K562 (cell line): ENCODE measurements at regions not wholly inside any gene's neighbourhood (a gene's known extent, or its start where the extent isn't known, plus 50 kb on each side); places are given as distances from the start of the nearest gene placed in this dataset.

Experiments
- ATAC-seq: fragments of 200-7000 bp; cut with Tn5 transposase; 3 replicates; pipeline ENCODE4 v1.9.1; 2020; ENCODE audit warnings: moderate library complexity
- BruUV-seq: library from RNA; stranded (reverse); fragments of 400-500 nt; replicated peaks from 2 replicates; lab custom pipeline; 2021; lab: Mats Ljungman, UMichigan
- CTCF ChIA-PET: fragments of 300-600 bp; formaldehyde crosslinking; extraction: SDS; loops from one replicate; lab custom pipeline; 2021; ENCODE audit warnings: low intra/inter-chr PET ratio; lab: Yijun Ruan, JAX
- POLR2A ChIA-PET: fragments of 300-600, 350-650 bp; sonication (Branson Sonifier 250); formaldehyde crosslinking; extraction: SDS; loops from one replicate; lab custom pipeline; 2021; ENCODE audit warnings: antibody characterized with exemption, inconsistent platforms; lab: Yijun Ruan, JAX
- DNase-seq, 4 experiments: peaks; one replicate each; pipeline versions ENCODE4 v3.0.0 to v3.0.0-alpha.2; 2011 to 2018; ENCODE audit warnings: low spot score in 3 of 4, mixed read lengths in 3 of 4; ENCODE audit errors: extremely low read depth in 1 of 4
- FAIRE-seq: peaks from 2 replicates; lab custom pipeline; 2011; peaks lifted over from hg19 to GRCh38; lab: Jason Lieb, UNC
- H2AFZ ChIP-seq: 2 replicates; pipeline ENCODE4 v1.6.0; 2011; ENCODE audit warnings: low read depth, low read length, control low read depth, inconsistent platforms
- H3K27ac ChIP-seq: fragments of 200-600 bp; 3 replicates; pipeline ENCODE4 v1.8.0; 2011; ENCODE audit warnings: low read depth, mild to moderate bottlenecking, control low read depth, inconsistent platforms, low read length, moderate library complexity, mixed read lengths; ENCODE audit errors: extremely low read depth
- H3K27me3 ChIP-seq, 2 experiments: fragments of 300-600 bp in 1 of 2; 2 replicates in 1 of 2; 3 replicates in 1 of 2; pipeline versions ENCODE4 v1.6.0 to v1.8.0; 2011; ENCODE audit warnings: inconsistent platforms in 2 of 2, low read length in 2 of 2, mild to moderate bottlenecking in 1 of 2, mixed read lengths in 1 of 2, moderate library complexity in 1 of 2; ENCODE audit not compliant: control insufficient read depth in 2 of 2, insufficient read depth in 2 of 2
- H3K36me3 ChIP-seq: fragments of 300-600 bp; 3 replicates; pipeline ENCODE4 v1.8.0; 2011; ENCODE audit warnings: mild to moderate bottlenecking, low read length, inconsistent platforms; ENCODE audit not compliant: control insufficient read depth, insufficient read depth
- H3K4me1 ChIP-seq, 2 experiments: fragments of 200-600 bp in 1 of 2; replicated peaks in 1 of 2; 2 replicates in 1 of 2; 3 replicates in 1 of 2; pipeline versions ENCODE4 v1.5.1 to v1.8.0; 2011; ENCODE audit warnings: inconsistent platforms in 2 of 2, low read length in 2 of 2, mild to moderate bottlenecking in 1 of 2, mixed read lengths in 1 of 2, moderate library complexity in 1 of 2; ENCODE audit not compliant: control insufficient read depth in 2 of 2, insufficient read depth in 2 of 2
- H3K4me2 ChIP-seq: 2 replicates; pipeline ENCODE4 v1.6.1; 2011; ENCODE audit warnings: low read length, control low read depth, inconsistent platforms, mixed read lengths; ENCODE audit not compliant: insufficient read depth
- H3K4me3 ChIP-seq: fragments of 200-600 bp; sonication (generic), shearing (Covaris generic); 2 replicates; pipeline ENCODE4 v1.5.1; 2016; ENCODE audit warnings: control low read depth, inconsistent platforms
- H3K79me2 ChIP-seq: fragments of 200-600 bp; 3 replicates; pipeline ENCODE4 v1.8.0; 2011; ENCODE audit warnings: low read length, inconsistent platforms; ENCODE audit not compliant: control insufficient read depth, insufficient read depth
- H3K9ac ChIP-seq, 2 experiments: 2 replicates each; pipeline versions ENCODE4 v1.6.0 to v1.6.1; 2011; ENCODE audit warnings: low read depth in 2 of 2, low read length in 2 of 2, control low read depth in 1 of 2, inconsistent platforms in 1 of 2, mild to moderate bottlenecking in 1 of 2, mixed read lengths in 1 of 2; ENCODE audit not compliant: insufficient read depth in 1 of 2
- H3K9me1 ChIP-seq: one replicate; pipeline ENCODE4 v1.6.0; 2011; ENCODE audit warnings: inconsistent platforms, mild to moderate bottlenecking, low read length, moderate library complexity; ENCODE audit not compliant: control insufficient read depth, insufficient read depth
- H3K9me3 ChIP-seq: replicated peaks from 2 replicates; pipeline ENCODE4 v1.5.1; 2011; ENCODE audit warnings: low read depth, low read length, inconsistent platforms; ENCODE audit not compliant: control insufficient read depth, insufficient read depth
- H4K20me1 ChIP-seq: replicated peaks from 2 replicates; pipeline ENCODE4 v1.6.1; 2011; ENCODE audit warnings: low read length, inconsistent platforms, mixed read lengths; ENCODE audit not compliant: control insufficient read depth, insufficient read depth
- C11orf30 ChIP-seq: fragments of 450-650 bp; IDR thresholded peaks from 2 replicates; pipeline ENCODE4 v1.6.1; 2016; ENCODE audit warnings: low read depth, mild to moderate bottlenecking
- CCNT2 ChIP-seq: IDR thresholded peaks from 2 replicates; pipeline ENCODE4 v1.6.1; 2011; ENCODE audit warnings: borderline replicate concordance, low read depth, mild to moderate bottlenecking, moderate library complexity, mixed read lengths, low read length; ENCODE audit not compliant: insufficient read length; ENCODE audit errors: extremely low read depth
- DACH1 ChIP-seq: fragments of 450-650 bp; IDR thresholded peaks from 2 replicates; pipeline ENCODE4 v1.6.1; 2018; ENCODE audit not compliant: partially characterized antibody
- ESRRB ChIP-seq: fragments of 250-450 bp; sonication (Bioruptor Pico); IDR thresholded peaks from 2 replicates; pipeline ENCODE4 v1.5.0; 2020; ENCODE audit warnings: mild to moderate bottlenecking, moderate library complexity, borderline replicate concordance
- GABPA ChIP-seq: fragments of 200-800 bp; sonication (Bioruptor generic); conservative IDR thresholded peaks from 2 replicates; pipeline ENCODE4 v1.6.1; 2016; ENCODE audit warnings: low read depth, missing genetic modification characterization, missing compliant biosample characterization
- MBD2 ChIP-seq: sonication (generic); IDR thresholded peaks from 2 replicates; pipeline ENCODE4 v1.6.1; 2016; ENCODE audit warnings: low read depth, borderline replicate concordance
- ZNF316 ChIP-seq: fragments of 450-650 bp; IDR thresholded peaks from 2 replicates; pipeline ENCODE4 v1.6.1; 2016
- WGBS: fragments of 100-300 bp; shearing (Covaris generic); methylation state at CpG from one replicate; pipeline ENCODE4 v1.1.6; 2016; ENCODE audit warnings: low coverage, mixed read lengths; ENCODE audit not compliant: insufficient coverage; ENCODE audit errors: missing lambda C conversion rate; 5-methylcytosine and 5-hydroxymethylcytosine counted together
- in situ Hi-C: fragments of 300-500 bp; cut with MboI; formaldehyde crosslinking; loops from 4 replicates; pipeline ENCODE4 v1.15.0; 2018; ENCODE audit warnings: inconsistent platforms, mixed read lengths
- intact Hi-C: fragments of 100-400 bp; cut with micrococcal nuclease; formaldehyde crosslinking; loops from 2 replicates; pipeline ENCODE4 v1.14.2; 2022
- TF ChIP-seq, protein P1 (sequence below): fragments of 450-650 bp; formaldehyde crosslinking; conservative IDR thresholded peaks from 2 replicates; pipeline ENCODE4 v1.4.0; 2022; ENCODE audit warnings: mild to moderate bottlenecking, missing genetic modification characterization
- TF ChIP-seq, protein P2 (sequence below), 2 experiments: fragments of 450-650 bp in 1 of 2; IDR thresholded peaks; 2 replicates each; pipeline ENCODE4 v1.6.1; 2011 to 2017; ENCODE audit warnings: low read depth in 2 of 2, antibody characterized with exemption in 1 of 2, borderline replicate concordance in 1 of 2, low read length in 1 of 2, mild to moderate bottlenecking in 1 of 2, mixed read lengths in 1 of 2; ENCODE audit not compliant: control insufficient read depth in 1 of 2
- TF ChIP-seq, protein P3 (sequence below), 3 experiments: fragments of 200-800 bp in 1 of 3; sonication (Bioruptor generic) in 1 of 3; sonication (generic) in 1 of 3; formaldehyde crosslinking in 1 of 3; IDR thresholded peaks; 2 replicates each; pipeline versions ENCODE4 v1.6.1 to v1.8.0; 2016 to 2022; ENCODE audit warnings: mild to moderate bottlenecking in 2 of 3, missing compliant biosample characterization in 2 of 3, missing genetic modification characterization in 2 of 3, missing genetic modification reagents in 1 of 3

- Histone ChIP-seq H3K4me2 (no peak overlapping the region), H3K9ac (no peak overlapping the region), H3K36me3 (no peaks in the 10 kb centered on the region), H3K27me3 (no peaks in the 10 kb centered on the region), H3K79me2 (no peaks in the 10 kb centered on the region), H3K27ac (no peak overlapping the region), H2AFZ (no peak overlapping the region), H4K20me1 (no peaks in the 10 kb centered on the region), H3K4me3 (no peak overlapping the region), H3K9me3 (no peaks in the 10 kb centered on the region), H3K4me1 (no peaks in the 10 kb centered on the region), H3K9me1 (no peaks in the 10 kb centered on the region)
- BruUV-seq: no TSS peak
- FAIRE-seq (no peak), ATAC-seq (no peak), DNase-seq (no peak)
- ChIA-PET CTCF (no interaction called here), POLR2A (no interaction called here)
- 1% methylated on average over 3 of the region's 3 CpGs for WGBS
- in situ Hi-C loops (no loop called here), intact Hi-C loops (no loop called here)
- TF ChIP-seq, protein P1, sequence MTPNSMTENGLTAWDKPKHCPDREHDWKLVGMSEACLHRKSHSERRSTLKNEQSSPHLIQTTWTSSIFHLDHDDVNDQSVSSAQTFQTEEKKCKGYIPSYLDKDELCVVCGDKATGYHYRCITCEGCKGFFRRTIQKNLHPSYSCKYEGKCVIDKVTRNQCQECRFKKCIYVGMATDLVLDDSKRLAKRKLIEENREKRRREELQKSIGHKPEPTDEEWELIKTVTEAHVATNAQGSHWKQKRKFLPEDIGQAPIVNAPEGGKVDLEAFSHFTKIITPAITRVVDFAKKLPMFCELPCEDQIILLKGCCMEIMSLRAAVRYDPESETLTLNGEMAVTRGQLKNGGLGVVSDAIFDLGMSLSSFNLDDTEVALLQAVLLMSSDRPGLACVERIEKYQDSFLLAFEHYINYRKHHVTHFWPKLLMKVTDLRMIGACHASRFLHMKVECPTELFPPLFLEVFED (CRISPR knock-in tag): no peak
- no peak for TF ChIP-seq DACH1
- TF ChIP-seq GABPA (tag): no peak
- no peak for TF ChIP-seq MBD2
These were observed 258.9 kb downstream of the REEP3 start for GRCh38 chr10:63780101-63780500.

DNA sequence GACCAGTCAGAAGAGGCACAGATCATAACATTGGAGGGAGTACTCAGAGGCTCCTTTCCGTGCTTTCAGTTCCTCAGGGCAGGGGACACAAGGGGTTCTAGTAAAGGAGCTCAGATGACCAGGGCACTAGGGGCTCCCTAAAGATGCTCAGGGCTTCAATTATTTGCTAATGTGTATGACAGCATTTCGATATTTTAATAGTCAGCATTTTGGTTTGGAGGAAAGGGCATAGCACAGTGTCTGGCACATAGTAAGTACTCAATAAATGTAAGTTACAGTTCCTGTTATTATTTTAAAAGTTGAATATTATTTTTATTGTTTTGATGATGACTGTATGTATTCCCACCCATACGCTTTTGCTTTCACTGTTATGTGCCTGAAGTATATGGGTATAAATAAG lies 260.0 kb downstream of the REEP3 start:
- no peaks in the 10 kb centered on the region for H4K20me1 ChIP-seq
- no peaks in the 10 kb centered on the region for H3K27me3 ChIP-seq
- FAIRE-seq (no peak), DNase-seq (no peak), ATAC-seq (no peak)
- no peaks in the 10 kb centered on the region for H3K79me2 ChIP-seq
- intact Hi-C loops: no loop called here
- in situ Hi-C loops: no loop called here
- no peaks in the 10 kb centered on the region for H3K9me1 ChIP-seq
- CTCF ChIA-PET: no interaction called here
- H3K36me3 ChIP-seq: no peaks in the 10 kb centered on the region
- H3K4me3 ChIP-seq: no peak overlapping the region
- no peak overlapping the region for H3K4me2 ChIP-seq
- H3K4me1 ChIP-seq: no peaks in the 10 kb centered on the region
- POLR2A ChIA-PET: no interaction called here
- no peak overlapping the region for H2AFZ ChIP-seq
- H3K9me3 ChIP-seq: no peaks in the 10 kb centered on the region
- 0% methylated on average over 3 of the region's 3 CpGs for WGBS
- H3K27ac ChIP-seq: no peak overlapping the region
- BruUV-seq: no TSS peak
- no peak overlapping the region for H3K9ac ChIP-seq
- TF ChIP-seq ESRRB (no peak), C11orf30 (peak; percentile 24; the same call in 1 of the 2 replicates), ZNF316 (peak; percentile 46; the same call in 1 of the 2 replicates), CCNT2 (no peak)
- TF ChIP-seq, protein P2, sequence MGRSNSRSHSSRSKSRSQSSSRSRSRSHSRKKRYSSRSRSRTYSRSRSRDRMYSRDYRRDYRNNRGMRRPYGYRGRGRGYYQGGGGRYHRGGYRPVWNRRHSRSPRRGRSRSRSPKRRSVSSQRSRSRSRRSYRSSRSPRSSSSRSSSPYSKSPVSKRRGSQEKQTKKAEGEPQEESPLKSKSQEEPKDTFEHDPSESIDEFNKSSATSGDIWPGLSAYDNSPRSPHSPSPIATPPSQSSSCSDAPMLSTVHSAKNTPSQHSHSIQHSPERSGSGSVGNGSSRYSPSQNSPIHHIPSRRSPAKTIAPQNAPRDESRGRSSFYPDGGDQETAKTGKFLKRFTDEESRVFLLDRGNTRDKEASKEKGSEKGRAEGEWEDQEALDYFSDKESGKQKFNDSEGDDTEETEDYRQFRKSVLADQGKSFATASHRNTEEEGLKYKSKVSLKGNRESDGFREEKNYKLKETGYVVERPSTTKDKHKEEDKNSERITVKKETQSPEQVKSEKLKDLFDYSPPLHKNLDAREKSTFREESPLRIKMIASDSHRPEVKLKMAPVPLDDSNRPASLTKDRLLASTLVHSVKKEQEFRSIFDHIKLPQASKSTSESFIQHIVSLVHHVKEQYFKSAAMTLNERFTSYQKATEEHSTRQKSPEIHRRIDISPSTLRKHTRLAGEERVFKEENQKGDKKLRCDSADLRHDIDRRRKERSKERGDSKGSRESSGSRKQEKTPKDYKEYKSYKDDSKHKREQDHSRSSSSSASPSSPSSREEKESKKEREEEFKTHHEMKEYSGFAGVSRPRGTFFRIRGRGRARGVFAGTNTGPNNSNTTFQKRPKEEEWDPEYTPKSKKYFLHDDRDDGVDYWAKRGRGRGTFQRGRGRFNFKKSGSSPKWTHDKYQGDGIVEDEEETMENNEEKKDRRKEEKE (IDR thresholded peaks at IDR 0.05; ENCODE audit: borderline replicate concordance in 1 of 2, control insufficient read depth in 1 of 2, low read depth in 2 of 2, low read length in 1 of 2): no peak
- TF ChIP-seq, protein P3, sequence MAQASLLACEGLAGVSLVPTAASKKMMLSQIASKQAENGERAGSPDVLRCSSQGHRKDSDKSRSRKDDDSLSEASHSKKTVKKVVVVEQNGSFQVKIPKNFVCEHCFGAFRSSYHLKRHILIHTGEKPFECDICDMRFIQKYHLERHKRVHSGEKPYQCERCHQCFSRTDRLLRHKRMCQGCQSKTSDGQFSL (CRISPR knock-in tag; IDR thresholded peaks at IDR 0.05): no peak
- TF ChIP-seq, protein P3 (tag; IDR thresholded peaks at IDR 0.05): no peak
